ENCODE measurements at regions not wholly inside any gene's neighbourhood (a gene's known extent, or its start where the extent isn't known, plus 50 kb on each side); places are given as distances from the start of the nearest gene placed in this dataset.

DNA sequence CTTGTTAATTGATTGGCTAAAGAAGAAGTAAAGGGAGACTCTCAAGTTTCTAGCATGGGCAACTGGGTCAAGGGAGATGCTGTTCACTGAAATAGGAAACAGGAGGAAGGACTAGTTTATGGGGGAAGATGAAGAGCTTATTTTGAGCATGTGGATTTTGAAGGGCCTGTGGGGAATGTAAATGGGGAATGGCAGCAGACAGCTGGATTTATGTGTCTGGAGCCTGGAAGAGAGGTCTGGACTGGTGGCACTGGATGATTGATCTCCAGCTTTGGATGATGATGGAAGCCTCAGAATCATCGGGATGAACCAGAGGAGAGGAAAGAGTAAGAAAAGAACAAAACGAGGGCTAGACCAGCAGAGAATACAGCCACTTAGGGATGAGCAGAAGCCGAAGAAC is 54.9 kb upstream of the ENAH start:
- DNase-seq, result no peak

DNA sequence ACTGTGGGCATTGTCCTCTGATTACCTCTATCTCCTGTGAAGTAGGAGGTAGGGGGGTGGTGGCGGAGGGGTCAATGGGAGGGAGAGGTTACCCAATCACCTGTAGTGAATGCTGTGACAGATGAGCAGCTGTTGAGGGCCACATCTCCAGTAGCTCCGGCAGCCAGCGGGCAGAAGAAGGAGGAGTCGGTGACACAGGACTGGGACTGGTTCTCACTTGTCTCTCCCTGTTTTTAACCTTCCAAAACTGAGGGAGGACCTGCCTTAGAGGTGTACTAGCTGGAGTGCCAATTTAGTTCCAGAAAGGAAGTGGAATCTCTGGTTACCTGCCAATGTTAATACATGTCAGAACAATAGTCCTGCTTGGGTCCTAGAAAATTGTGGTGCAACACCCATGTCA is 56.2 kb upstream of the ENAH start:
- no peak for DNase-seq

- no peak for DNase-seq
These were observed 57.9 kb upstream of the ENAH start for GRCh38 chr1:225710804-225711203.

GRCh38 chr1:225711236-225711937 is 58.5 kb upstream of the ENAH start:
- DNase-seq, result no peak

DNA sequence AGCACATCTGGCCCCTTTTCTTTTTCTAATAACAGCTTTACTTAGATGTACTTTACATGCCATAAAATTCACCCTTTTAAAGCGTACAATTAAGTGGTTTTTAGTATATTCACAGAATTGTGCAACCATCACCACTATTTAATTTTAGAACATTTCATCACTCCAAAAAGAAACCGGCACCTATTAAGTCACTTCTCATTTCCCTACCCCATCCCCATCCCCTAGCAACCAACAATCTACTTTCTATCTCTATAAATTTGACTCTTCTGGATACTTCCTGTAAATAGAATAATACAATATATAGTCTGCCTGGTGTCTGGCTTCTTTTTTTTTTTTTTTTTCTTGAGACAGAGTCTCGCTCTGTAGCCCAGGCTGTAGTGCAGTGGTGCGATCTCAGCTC is 59.5 kb upstream of the ENAH start:
- DNase-seq, result peak; percentile 83 to 84

- DNase-seq, result no peak
These were observed 60.4 kb upstream of the ENAH start for GRCh38 chr1:225713281-225713680.

- DNase-seq, result no peak
These were observed 56.7 kb upstream of the SRP9 start for GRCh38 chr1:225720937-225721336.

DNA sequence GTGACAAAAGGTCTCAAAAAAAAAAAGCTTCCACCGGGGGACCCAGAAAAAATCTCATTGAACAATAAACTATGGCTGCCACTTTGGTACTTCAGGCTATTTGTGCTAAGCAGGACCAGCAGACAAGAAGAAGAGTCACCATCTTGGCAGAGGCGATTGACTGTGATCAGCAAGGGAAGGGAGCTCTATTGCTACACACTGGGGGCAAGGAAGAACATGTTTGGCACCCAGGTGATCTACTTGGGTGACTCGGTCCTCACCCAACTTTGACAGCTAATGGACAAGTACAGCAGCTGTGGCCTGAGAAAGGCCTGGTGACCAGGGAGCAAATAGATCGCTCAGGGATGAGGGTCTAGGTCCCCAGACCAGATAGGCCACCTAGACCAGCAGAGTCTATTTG is 53.4 kb upstream of the SRP9 start:
- DNase-seq, result no peak
